GM18873 (cell line): ENCODE measurements at regions not wholly inside any gene's neighbourhood (a gene's known extent, or its start where the extent isn't known, plus 50 kb on each side); places are given as distances from the start of the nearest gene placed in this dataset.
"Not testable (repeated sequence)": the region's sequence is repeated elsewhere in the genome, so short reads cannot be mapped to it uniquely, and the experiment has no call there.

ENCODE experiments used
- ATAC-seq: cut with Tn5 transposase; IDR thresholded peaks from one replicate; pipeline ENCODE4 v1.9.1; 2021; ENCODE audit warnings: mild to moderate bottlenecking, moderate library complexity, moderate number of reproducible peaks; ENCODE audit not compliant: unreplicated experiment, low FRiP score

DNA sequence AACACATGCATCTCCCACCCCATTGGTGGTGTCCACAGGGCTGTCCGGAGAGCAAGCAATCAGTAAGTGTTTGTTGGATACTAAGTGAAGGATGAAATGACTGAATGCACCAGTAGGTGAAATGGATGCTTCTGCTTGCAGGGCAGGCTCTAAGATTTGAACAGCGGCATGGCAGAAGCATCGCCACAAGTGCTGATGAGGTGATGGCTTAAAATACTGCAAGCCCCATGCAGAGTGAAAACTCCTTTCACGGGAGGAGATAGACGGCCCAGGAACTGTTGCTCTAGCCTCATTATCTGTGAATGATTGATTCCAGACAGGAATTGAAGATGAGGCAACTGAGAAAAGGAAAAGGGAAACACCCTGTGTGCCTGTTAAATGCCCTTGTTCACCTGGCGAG, 158.9 kb downstream of the LY86 start:
- ATAC-seq: no peak

DNA sequence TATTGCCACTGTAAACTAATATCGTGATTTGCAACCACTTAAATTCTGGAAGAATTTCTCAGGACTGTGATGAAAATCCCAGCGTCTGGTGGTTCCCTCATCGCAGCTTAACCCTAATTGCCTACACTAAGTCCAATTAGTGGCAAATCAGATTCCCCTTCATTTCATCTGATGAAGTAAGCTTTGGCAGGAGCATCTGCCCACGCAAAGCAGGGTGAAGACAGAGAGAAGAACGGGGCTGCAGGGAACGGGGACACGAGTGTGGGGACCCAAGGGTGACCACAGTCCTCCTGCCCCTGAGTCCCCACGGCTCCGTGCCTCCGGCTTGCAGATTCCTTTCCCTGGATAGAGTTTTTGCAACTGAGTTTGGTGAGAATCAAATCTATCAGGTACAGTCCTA, 159.5 kb downstream of the LY86 start:
- no peak for ATAC-seq

DNA sequence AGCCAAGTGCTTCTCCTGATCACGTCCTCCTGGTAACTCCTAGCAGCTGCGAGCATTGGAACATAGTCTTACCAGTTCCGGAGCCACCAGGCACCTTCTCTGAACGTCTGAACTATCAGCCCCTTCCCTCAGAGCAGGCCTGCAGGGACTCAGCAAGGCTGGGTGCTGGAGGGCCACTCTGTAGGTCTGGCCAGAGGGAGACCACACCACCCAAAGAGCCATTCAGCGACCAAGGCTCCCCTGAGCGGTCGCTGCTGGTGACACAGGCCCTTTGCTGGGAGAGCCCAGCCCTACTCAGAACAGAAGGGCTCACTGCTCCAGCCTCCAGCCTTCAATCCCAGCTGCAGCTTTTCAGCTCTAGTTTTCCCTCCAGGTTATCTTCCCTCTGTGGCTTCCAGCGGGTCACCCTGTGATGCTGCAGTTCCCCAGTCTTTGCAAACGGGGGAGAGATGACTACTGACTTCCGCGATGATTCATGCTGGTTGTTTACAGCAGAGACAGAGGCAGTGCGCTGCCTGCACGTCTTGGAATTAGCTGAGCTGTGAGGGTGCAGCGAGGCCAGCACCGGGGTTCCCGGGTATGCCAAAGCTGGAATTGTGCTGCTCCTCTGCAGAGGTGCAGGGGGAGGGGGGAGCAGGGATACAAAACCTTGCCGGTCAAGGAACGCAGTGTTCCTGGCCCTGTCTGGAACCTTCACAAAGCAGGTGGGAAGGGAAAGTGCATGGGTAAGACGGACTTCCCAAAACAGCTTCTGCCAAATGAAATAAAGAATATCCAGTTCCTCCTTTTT, 161.4 kb downstream of the LY86 start:
- ATAC-seq: no peak

- ATAC-seq: no peak
Observed at GRCh38 chr6:6750594-6751265, 162.2 kb downstream of the LY86 start.

GRCh38 chr6:6751266-6751596, 162.7 kb downstream of the LY86 start:
- ATAC-seq: no peak

DNA sequence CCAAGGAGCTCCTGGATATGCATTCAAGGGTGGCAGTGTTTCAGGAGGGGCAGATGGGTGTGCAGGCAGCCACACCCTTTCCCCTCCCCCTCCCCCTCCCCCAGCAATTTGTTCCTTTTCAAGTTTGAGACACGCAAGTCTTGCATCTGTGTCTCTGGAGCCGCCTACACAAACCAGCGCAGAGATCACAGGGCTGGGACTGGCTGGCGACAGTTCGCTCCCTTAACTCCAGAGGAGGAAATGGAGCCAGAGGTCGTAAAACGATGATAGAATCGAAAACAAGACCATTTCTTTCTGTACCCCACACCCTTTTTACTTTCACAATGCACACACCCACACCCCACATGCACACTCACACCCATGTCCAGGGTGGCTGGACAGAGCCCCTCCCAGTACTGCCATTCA, 163.1 kb downstream of the LY86 start:
- no peak for ATAC-seq

GRCh38 chr6:6752129-6752528, 163.6 kb downstream of the LY86 start:
- no peak for ATAC-seq

- no peak for ATAC-seq
Observed at GRCh38 chr6:6753301-6753700, 164.8 kb downstream of the LY86 start.

DNA sequence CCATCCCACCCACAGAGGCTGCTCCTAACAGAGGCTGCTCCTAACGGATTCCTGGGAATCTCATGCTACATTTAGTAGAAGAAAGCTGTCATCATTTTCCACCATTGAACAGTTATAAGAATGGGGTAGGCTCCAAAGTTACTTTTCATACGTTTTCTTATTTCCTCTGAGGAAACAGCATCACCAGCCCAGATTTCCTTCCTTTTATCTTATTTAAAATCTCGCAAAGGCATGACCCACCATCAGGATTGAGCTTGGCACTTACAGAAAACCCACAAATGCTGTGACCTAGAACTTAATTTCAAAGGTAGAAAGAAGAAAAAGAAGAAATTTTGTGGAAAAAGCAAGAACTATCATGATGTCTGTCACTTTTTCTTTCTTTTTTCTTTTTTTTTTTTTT, 168.0 kb downstream of the LY86 start:
- ATAC-seq: no peak

GRCh38 chr6:6758546-6758914, 170.0 kb downstream of the LY86 start:
- ATAC-seq: no peak

DNA sequence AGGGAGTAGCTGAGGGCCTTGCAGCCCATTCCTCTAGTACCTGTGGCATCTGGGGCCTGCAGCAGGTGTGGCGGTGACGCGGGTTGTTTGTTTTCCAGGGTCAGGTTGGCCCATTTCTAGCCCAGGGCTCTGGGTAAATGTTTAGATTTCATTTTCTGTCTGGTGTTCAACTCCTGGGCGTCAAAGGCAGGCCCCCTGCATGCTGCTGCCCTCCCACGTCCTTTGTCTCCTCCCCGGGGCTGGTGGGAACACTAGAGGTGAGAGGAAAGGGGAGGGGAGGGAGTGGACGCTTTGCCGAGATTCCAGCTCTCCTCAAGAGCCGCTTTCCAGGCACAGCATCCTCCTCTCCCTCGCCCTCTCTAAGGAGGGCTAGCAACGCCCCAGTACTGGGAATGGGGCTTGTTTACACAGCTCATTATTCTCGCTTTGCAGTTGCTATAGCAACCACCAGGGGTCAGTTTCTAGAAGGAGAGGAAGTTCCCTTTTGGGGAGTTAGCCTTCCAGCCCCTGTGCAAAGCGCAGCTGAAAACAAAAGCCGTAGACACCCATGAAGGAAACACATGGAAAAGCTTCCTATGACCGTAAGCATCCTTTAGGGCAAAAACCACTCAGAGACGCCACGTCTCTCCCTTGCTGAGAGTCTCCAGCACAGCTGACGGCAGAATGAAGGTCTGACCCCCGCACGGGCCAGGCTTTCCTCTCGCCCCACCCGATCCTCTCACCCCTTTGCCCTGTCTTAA, 170.6 kb downstream of the LY86 start:
- no peak for ATAC-seq

DNA sequence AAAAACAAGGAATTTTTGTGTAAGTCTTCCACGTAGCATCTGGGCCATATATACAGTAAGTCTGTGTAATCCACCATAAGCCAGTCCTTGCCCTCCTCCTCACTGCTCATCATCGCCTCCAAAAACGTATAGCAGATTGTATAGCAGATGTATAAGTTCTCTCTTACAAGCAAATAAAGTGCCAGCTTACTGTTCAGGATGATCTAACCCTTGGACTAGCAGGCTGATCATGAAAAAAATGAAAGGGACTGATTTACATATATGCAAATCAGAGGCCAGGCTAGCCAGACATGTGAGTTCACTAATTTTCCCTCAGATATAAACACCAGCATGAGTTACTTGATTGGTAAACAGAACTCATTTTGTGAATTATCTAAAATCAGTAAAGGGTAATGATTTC, 171.5 kb downstream of the LY86 start:
- no peak for ATAC-seq

GRCh38 chr6:6762566-6762965, 174.0 kb downstream of the LY86 start:
- ATAC-seq: not testable (repeated sequence)

DNA sequence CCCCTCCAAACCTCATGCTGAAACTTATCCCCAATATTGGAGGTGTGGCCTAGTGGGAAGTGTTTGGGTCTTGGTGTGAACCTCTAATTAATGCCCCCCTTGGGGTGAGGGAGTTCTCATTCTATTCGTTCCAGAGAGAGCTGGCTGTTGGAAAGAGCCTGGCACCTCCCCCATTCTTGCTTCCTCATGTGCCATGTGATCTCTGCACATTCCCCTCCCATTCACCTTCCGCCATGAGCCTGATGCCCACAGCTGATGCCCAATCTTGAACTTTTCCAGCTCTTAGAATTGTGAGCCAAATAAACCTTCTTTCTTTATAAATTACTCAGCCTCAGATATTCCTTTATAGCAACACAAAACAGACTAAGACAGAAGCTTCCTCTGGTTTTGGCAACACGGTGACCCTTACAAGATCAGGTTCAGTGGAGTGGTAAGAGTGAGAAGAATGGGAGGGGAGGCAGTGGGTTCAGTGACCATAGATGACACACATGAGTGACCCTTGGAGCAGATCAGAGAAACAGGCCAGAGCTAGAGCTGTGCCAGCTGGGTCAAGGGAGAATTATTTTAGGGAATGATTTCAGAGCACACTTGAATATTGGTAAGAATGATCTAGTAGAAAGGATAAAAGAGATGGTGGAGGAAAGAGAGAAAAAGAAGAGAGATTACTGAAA, 176.4 kb downstream of the LY86 start:
- no peak for ATAC-seq

- no peak for ATAC-seq
Observed at GRCh38 chr6:6766230-6766905, 177.8 kb downstream of the LY86 start.

- no peak for ATAC-seq
Observed at GRCh38 chr6:6769466-6769865, 180.9 kb downstream of the LY86 start.

DNA sequence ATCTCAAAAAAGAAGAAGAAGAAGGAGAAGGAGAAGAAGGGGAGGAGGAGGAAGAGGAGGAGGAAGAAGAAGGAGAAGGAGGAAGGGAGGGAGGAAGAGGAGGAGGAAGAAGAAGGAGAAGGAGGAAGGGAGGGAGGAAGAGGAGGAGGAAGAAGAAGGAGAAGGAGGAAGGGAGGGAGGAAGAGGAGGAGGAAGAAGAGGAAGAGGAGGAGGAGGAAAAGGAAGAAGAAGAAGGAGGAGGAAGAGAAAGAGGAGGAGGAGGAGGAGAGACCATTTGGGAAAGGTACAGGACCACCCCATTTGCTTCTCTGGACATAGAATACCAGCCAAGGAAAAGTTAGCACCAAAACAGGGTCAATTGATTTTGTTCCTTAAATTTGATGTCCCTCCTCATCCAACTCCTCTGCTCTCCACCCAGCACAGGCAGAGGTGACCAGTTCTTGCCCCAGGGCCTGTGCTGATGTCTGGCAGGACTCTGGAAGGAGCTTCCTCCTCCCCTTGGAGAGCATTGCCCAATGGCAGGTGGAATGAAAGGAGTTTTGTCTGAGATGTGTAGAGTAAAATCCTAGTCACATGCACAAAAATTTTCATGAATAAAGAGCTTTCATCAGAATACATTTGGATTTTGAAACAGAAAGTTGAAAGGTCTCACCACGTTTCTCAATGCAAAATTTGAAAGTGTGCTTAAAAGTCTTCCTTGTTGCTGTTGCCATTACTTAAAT, 182.9 kb downstream of the LY86 start:
- no peak for ATAC-seq

- ATAC-seq: no peak
Observed at GRCh38 chr6:6771964-6772363, 183.4 kb downstream of the LY86 start.

DNA sequence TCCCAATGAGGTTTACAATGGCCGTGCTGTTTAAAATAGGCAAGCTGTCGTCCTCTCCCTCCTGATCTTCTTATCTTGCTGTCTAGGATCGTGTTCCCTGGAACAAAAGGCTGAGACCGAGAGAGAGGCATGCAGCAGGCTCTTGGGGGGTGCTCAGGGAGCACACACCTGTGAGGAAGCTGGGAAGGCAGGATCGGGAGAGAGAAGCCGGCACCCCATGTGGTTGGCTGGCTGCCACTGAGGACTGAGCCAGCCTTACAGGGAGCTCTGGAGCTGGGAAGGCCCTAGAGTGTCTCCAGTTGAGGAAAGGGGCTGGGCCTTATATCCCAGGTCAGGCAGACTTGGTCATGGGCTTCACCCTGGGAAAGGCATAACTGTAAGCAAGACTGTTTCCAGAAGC, 184.2 kb downstream of the LY86 start:
- ATAC-seq: no peak

DNA sequence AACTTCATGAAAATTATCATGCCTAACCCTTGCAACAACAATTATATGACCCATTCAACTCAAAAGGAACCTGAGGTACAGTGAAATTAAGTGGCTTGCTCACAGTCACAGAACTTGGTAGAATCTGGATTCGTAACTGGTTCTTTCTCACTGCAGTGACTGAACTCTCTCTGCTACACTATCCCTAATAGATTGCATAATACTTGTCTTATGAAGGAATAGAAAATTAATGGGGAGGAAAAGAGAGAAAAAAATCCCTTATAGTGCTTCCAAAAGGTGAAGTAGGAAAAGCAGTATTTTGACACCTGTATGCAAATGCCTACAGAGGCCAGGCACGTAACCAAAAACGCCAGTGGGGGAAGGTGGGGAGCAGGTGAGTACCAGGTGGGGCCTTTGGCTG, 186.6 kb downstream of the LY86 start:
- no peak for ATAC-seq
